HepG2 (cell line): ENCODE measurements at regions not wholly inside any gene's neighbourhood (a gene's known extent, or its start where the extent isn't known, plus 50 kb on each side); places are given as distances from the start of the nearest gene placed in this dataset.

Experiments used
- CTCF ChIP-seq: sonication (generic); formaldehyde crosslinking; IDR thresholded peaks from 2 replicates; pipeline ENCODE4 v1.5.0; 2020; ENCODE audit warnings: mild to moderate bottlenecking, missing genetic modification reagents, moderate library complexity
- ELF1 ChIP-seq: sonication (generic); formaldehyde crosslinking; IDR thresholded peaks from 2 replicates; pipeline ENCODE4 v1.4.0; 2020; ENCODE audit warnings: missing genetic modification reagents
- EZH2 ChIP-seq: conservative IDR thresholded peaks from 2 replicates; pipeline ENCODE4 v1.6.1; 2012; ENCODE audit warnings: mild to moderate bottlenecking, low read depth, low read length, moderate library complexity
- MAZ ChIP-seq, 2 experiments: sonication (generic) in 1 of 2; formaldehyde crosslinking in 1 of 2; IDR thresholded peaks; 2 replicates each; pipeline versions ENCODE4 v1.5.0 to v1.6.1; 2012 to 2020; ENCODE audit warnings: low read depth in 2 of 2, mild to moderate bottlenecking in 2 of 2, borderline replicate concordance in 1 of 2, improper control_type of control experiment in 1 of 2, low read length in 1 of 2, missing genetic modification reagents in 1 of 2, moderate library complexity in 1 of 2
- POLR2A ChIP-seq, 2 experiments: IDR thresholded peaks; 2 replicates each; pipeline ENCODE4 v1.6.1; 2011; ENCODE audit warnings: low read depth in 2 of 2, low read length in 2 of 2, mild to moderate bottlenecking in 1 of 2, moderate library complexity in 1 of 2; ENCODE audit not compliant: insufficient read depth in 1 of 2
- ZNF30 ChIP-seq: sonication (generic); formaldehyde crosslinking; IDR thresholded peaks from 2 replicates; pipeline ENCODE4 v1.5.0; 2020; ENCODE audit warnings: mild to moderate bottlenecking, missing genetic modification reagents
- ZSCAN22 ChIP-seq: sonication (generic); formaldehyde crosslinking; IDR thresholded peaks from 2 replicates; pipeline ENCODE4 v1.4.0; 2020; ENCODE audit warnings: mild to moderate bottlenecking, missing genetic modification reagents

DNA sequence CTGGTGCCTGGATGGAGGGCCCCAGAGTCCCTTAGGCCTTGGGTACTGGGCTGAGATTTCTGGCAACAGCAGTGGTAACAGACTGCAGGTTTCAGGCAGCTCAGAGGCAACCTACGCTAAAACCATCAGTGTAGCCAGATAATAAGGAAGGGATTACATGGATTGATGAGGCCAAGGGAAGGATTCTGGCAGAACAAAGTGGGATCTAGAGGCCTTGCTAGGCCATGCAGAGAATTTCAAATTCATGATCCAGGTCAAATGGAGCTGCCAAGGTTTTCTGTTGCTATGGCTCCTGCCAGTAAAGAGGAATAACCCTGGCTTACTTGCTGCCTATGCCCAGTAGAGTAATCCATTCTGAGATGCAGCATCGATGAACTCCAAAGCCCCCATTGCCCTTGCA, 445.7 kb downstream of the ADRA2A start:
- no peak for TF ChIP-seq ZSCAN22 (CRISPR knock-in tag)
- no peak for TF ChIP-seq MAZ (IDR thresholded peaks at IDR 0.05; ENCODE audit: borderline replicate concordance, low read depth, low read length)
- no peak for TF ChIP-seq MAZ (CRISPR knock-in tag; IDR thresholded peaks at IDR 0.05; ENCODE audit: low read depth)
- TF ChIP-seq ZNF30 (CRISPR knock-in tag), result no peak
- no peak for TF ChIP-seq EZH2
- TF ChIP-seq ELF1 (CRISPR knock-in tag), result no peak
- TF ChIP-seq POLR2A (IDR thresholded peaks at IDR 0.05; ENCODE audit: insufficient read depth in 1 of 2, low read depth in 2 of 2, low read length in 2 of 2), result no peak
- no peak for TF ChIP-seq CTCF (CRISPR knock-in tag)
